Liver (tissue), 8 donors: ENCODE measurements at regions not wholly inside any gene's neighbourhood (a gene's known extent, or its start where the extent isn't known, plus 50 kb on each side); places are given as distances from the start of the nearest gene placed in this dataset.

ENCODE experiments used
- DNase-seq: peaks from one replicate; pipeline ENCODE4 v3.0.0-alpha.2; 2017; ENCODE audit warnings: low spot score
- H3K27ac ChIP-seq, 2 donors: one replicate each; pipeline ENCODE4 v1.7.0; 2013; ENCODE audit warnings: inconsistent platforms in 2 of 2, low read length in 2 of 2, control low read depth in 1 of 2, low read depth in 1 of 2, mild to moderate bottlenecking in 1 of 2
- H3K27me3 ChIP-seq, 4 donors: one replicate each; pipeline versions ENCODE4 v1.6.1 to v1.7.0; 2013; ENCODE audit warnings: low read length in 3 of 4, inconsistent platforms in 1 of 4, mild to moderate bottlenecking in 1 of 4, moderate library complexity in 1 of 4; ENCODE audit not compliant: control insufficient read depth in 4 of 4, insufficient read depth in 4 of 4
- H3K36me3 ChIP-seq, 4 donors: one replicate each; pipeline versions ENCODE4 v1.6.1 to v1.7.0; 2013; ENCODE audit warnings: low read length in 3 of 4, mild to moderate bottlenecking in 3 of 4, low read depth in 1 of 4, moderate library complexity in 1 of 4; ENCODE audit not compliant: control insufficient read depth in 4 of 4, insufficient read depth in 3 of 4
- H3K4me1 ChIP-seq, 4 donors: one replicate each; pipeline versions ENCODE4 v1.6.1 to v1.7.0; 2013; ENCODE audit warnings: low read length in 3 of 4, mild to moderate bottlenecking in 3 of 4, moderate library complexity in 1 of 4; ENCODE audit not compliant: control insufficient read depth in 4 of 4, insufficient read depth in 4 of 4
- H3K4me3 ChIP-seq, 3 donors: one replicate each; pipeline versions ENCODE4 v1.6.1 to v1.7.0; 2013; ENCODE audit warnings: low read length in 3 of 3, control low read depth in 1 of 3, low read depth in 1 of 3, mild to moderate bottlenecking in 1 of 3
- H3K9ac ChIP-seq, 2 donors: one replicate each; pipeline ENCODE4 v1.7.0; 2013; ENCODE audit warnings: low read length in 2 of 2, mild to moderate bottlenecking in 2 of 2, moderate library complexity in 2 of 2, control low read depth in 1 of 2, low read depth in 1 of 2
- H3K9me3 ChIP-seq, 4 donors: one replicate each; pipeline versions ENCODE4 v1.6.1 to v1.7.0; 2013; ENCODE audit warnings: low read length in 3 of 4; ENCODE audit not compliant: control insufficient read depth in 4 of 4
- ATF3 ChIP-seq: IDR thresholded peaks from 2 replicates; pipeline ENCODE4 v1.6.1; 2016; ENCODE audit warnings: antibody characterized with exemption
- CTCF ChIP-seq: fragments of 150-350 bp; IDR thresholded peaks from 2 replicates; pipeline ENCODE4 v1.5.1; 2017; ENCODE audit warnings: improper control_type of control experiment, low read depth, low read length; ENCODE audit not compliant: missing input control
- EGR1 ChIP-seq, 2 donors: IDR thresholded peaks; 2 replicates each; pipeline ENCODE4 v1.6.1; 2016 to 2018; ENCODE audit warnings: antibody characterized with exemption in 2 of 2, low read depth in 2 of 2
- FOXA1 ChIP-seq: IDR thresholded peaks from 2 replicates; pipeline ENCODE4 v1.6.1; 2016; ENCODE audit warnings: antibody characterized with exemption
- FOXA2 ChIP-seq: IDR thresholded peaks from 2 replicates; pipeline ENCODE4 v1.6.1; 2016; ENCODE audit warnings: antibody characterized with exemption
- HNF4G ChIP-seq: IDR thresholded peaks from 2 replicates; pipeline ENCODE4 v1.6.1; 2016; ENCODE audit warnings: antibody characterized with exemption
- JUND ChIP-seq, 2 donors: IDR thresholded peaks; 2 replicates each; pipeline ENCODE4 v1.6.1; 2016; ENCODE audit warnings: antibody characterized with exemption in 2 of 2
- MAX ChIP-seq: IDR thresholded peaks from 2 replicates; pipeline ENCODE4 v1.6.1; 2016; ENCODE audit warnings: antibody characterized with exemption
- NR2F2 ChIP-seq: IDR thresholded peaks from 2 replicates; pipeline ENCODE4 v1.6.1; 2016; ENCODE audit warnings: antibody characterized with exemption
- RAD21 ChIP-seq, 2 donors: IDR thresholded peaks; 2 replicates each; pipeline ENCODE4 v1.6.1; 2016; ENCODE audit warnings: antibody characterized with exemption in 2 of 2, mild to moderate bottlenecking in 2 of 2
- REST ChIP-seq: IDR thresholded peaks from 2 replicates; pipeline ENCODE4 v1.6.1; 2016; ENCODE audit warnings: antibody characterized with exemption, mild to moderate bottlenecking
- RXRA ChIP-seq, 2 donors: IDR thresholded peaks; 2 replicates each; pipeline ENCODE4 v1.6.1; 2017 to 2018; ENCODE audit warnings: antibody characterized with exemption in 2 of 2, mild to moderate bottlenecking in 1 of 2
- SP1 ChIP-seq: IDR thresholded peaks from 2 replicates; pipeline ENCODE4 v1.6.1; 2018; ENCODE audit warnings: antibody characterized with exemption, mild to moderate bottlenecking
- TAF1 ChIP-seq: conservative IDR thresholded peaks from 2 replicates; pipeline ENCODE4 v1.6.1; 2016; ENCODE audit warnings: antibody characterized with exemption, mild to moderate bottlenecking
- YY1 ChIP-seq: IDR thresholded peaks from 2 replicates; pipeline ENCODE4 v1.6.1; 2016; ENCODE audit warnings: antibody characterized with exemption, mild to moderate bottlenecking
- ZBTB33 ChIP-seq: IDR thresholded peaks from 2 replicates; pipeline ENCODE4 v1.6.1; 2016; ENCODE audit warnings: antibody characterized with exemption
- WGBS: extraction: QIAGEN DNeasy Blood & Tissue Kit; methylation state at CpG from one replicate; pipeline ENCODE4 v1.1.7; 2013; 5-methylcytosine and 5-hydroxymethylcytosine counted together
- donor health status: healthy.
- donor health status: healthy.
- donor health status: healthy.
- donor health status: healthy.
- donor health status: healthy.

- TF ChIP-seq JUND (IDR thresholded peaks at IDR 0.05): no peak
These were observed 226.5 kb upstream of the NDN start (continued) for GRCh38 chr15:23913635-23914034.

GRCh38 chr15:23924686-23925085 is 237.6 kb upstream of the NDN start:
- 68% methylated on average over 3 of the region's 3 CpGs for WGBS
- Histone ChIP-seq H3K27ac (no peak overlapping the region), H3K27me3 (no peaks in the 10 kb centered on the region), H3K9ac (no peak overlapping the region), H3K9me3 (no peaks in the 10 kb centered on the region), H3K4me1 (no peaks in the 10 kb centered on the region), H3K36me3 (no peaks in the 10 kb centered on the region), H3K4me3 (no peak overlapping the region)
- DNase-seq: no peak
- TF ChIP-seq RXRA (IDR thresholded peaks at IDR 0.05) (no peak), MAX (no peak), ZBTB33 (no peak), FOXA1 (no peak), SP1 (no peak), NR2F2 (no peak), HNF4G (no peak), FOXA2 (no peak), TAF1 (no peak), RAD21 (IDR thresholded peaks at IDR 0.05) (no peak), EGR1 (IDR thresholded peaks at IDR 0.05; ENCODE audit: low read depth in 2 of 2) (no peak)

GRCh38 chr15:23954931-23955330 is 267.8 kb upstream of the NDN start:
- H3K36me3 ChIP-seq: no peaks in the 10 kb centered on the region
- no peaks in the 10 kb centered on the region for H3K27me3 ChIP-seq
- H3K9ac ChIP-seq: no peak overlapping the region
- H3K27ac ChIP-seq: no peak overlapping the region
- no peaks in the 10 kb centered on the region for H3K9me3 ChIP-seq
- 83% methylated on average over 14 of the region's 14 CpGs for WGBS
- no peak for DNase-seq
- H3K4me1 ChIP-seq: no peaks in the 10 kb centered on the region
- no peak for TF ChIP-seq HNF4G
- no peak for TF ChIP-seq ATF3
- TF ChIP-seq TAF1: no peak
- no peak for TF ChIP-seq RAD21 (IDR thresholded peaks at IDR 0.05)
- no peak for TF ChIP-seq YY1
- H3K4me3 ChIP-seq: no peak overlapping the region

GRCh38 chr15:23983500-23984259 is 296.6 kb upstream of the NDN start:
- Histone ChIP-seq H3K27me3 (peaks cover 0 to 3% (median 0%) of the 10 kb centered on the region in 4 donors), H3K27ac (no peak overlapping the region), H3K4me1 (no peaks in the 10 kb centered on the region), H3K9ac (no peak overlapping the region), H3K9me3 (no peaks in the 10 kb centered on the region), H3K36me3 (no peaks in the 10 kb centered on the region), H3K4me3 (no peak overlapping the region)
- WGBS: 67% methylated on average over 5 of the region's 5 CpGs
- no peak for TF ChIP-seq FOXA2
- TF ChIP-seq EGR1 (IDR thresholded peaks at IDR 0.05; ENCODE audit: low read depth in 2 of 2): no peak
- TF ChIP-seq REST: no peak
- no peak for TF ChIP-seq CTCF
- no peak for TF ChIP-seq MAX
- no peak for TF ChIP-seq RXRA (IDR thresholded peaks at IDR 0.05)
- TF ChIP-seq HNF4G: no peak
- no peak for TF ChIP-seq ATF3
- DNase-seq: no peak
